Effector CD4-positive, alpha-beta T cell (primary cell): ENCODE measurements at regions not wholly inside any gene's neighbourhood (a gene's known extent, or its start where the extent isn't known, plus 50 kb on each side); places are given as distances from the start of the nearest gene placed in this dataset.
"Not testable (repeated sequence)": the region's sequence is repeated elsewhere in the genome, so short reads cannot be mapped to it uniquely, and the experiment has no call there.

Experiments used
- DNase-seq: peaks from one replicate; pipeline ENCODE4 v3.0.0-alpha.2; 2020

- no peak for DNase-seq
Measured at GRCh38 chr12:75754141-75754540, 242.7 kb upstream of the KRR1 start.

GRCh38 chr12:75751769-75752471 is 240.5 kb upstream of the KRR1 start:
- DNase-seq, result no peak

GRCh38 chr12:75750716-75751306 is 239.4 kb upstream of the KRR1 start:
- no peak for DNase-seq

- DNase-seq, result not testable (repeated sequence)
Measured at GRCh38 chr12:75748990-75749389, 237.6 kb upstream of the KRR1 start.

GRCh38 chr12:75748136-75748535 is 236.7 kb upstream of the KRR1 start:
- no peak for DNase-seq

GRCh38 chr12:75747572-75748021 is 236.2 kb upstream of the KRR1 start:
- DNase-seq, result no peak

- no peak for DNase-seq
Measured at GRCh38 chr12:75746621-75747020, 235.2 kb upstream of the KRR1 start.

GRCh38 chr12:75744607-75745256 is 233.3 kb upstream of the KRR1 start:
- DNase-seq, result no peak

GRCh38 chr12:75742961-75743360 is 231.6 kb upstream of the KRR1 start:
- DNase-seq, result no peak

GRCh38 chr12:75742048-75742447 is 230.6 kb upstream of the KRR1 start:
- DNase-seq, result no peak

- DNase-seq, result no peak
Measured at GRCh38 chr12:75739912-75740311, 228.5 kb upstream of the KRR1 start.

- DNase-seq, result not testable (repeated sequence)
Measured at GRCh38 chr12:75739098-75739497, 227.7 kb upstream of the KRR1 start.

- no peak for DNase-seq
Measured at GRCh38 chr12:75738486-75738885, 227.1 kb upstream of the KRR1 start.

GRCh38 chr12:75735853-75736252 is 224.4 kb upstream of the KRR1 start:
- DNase-seq, result no peak

- DNase-seq, result no peak
Measured at GRCh38 chr12:75728826-75729225, 217.4 kb upstream of the KRR1 start.

GRCh38 chr12:75727577-75727976 is 216.2 kb upstream of the KRR1 start:
- no peak for DNase-seq

GRCh38 chr12:75725521-75726111 is 214.2 kb upstream of the KRR1 start:
- DNase-seq, result no peak

GRCh38 chr12:75724928-75725312 is 213.5 kb upstream of the KRR1 start:
- DNase-seq, result no peak

- DNase-seq, result no peak
Measured at GRCh38 chr12:75724307-75724927, 213.0 kb upstream of the KRR1 start.

- peak; percentile 13 for DNase-seq
Measured at GRCh38 chr12:75722714-75723200, 211.3 kb upstream of the KRR1 start.

- no peak for DNase-seq
Measured at GRCh38 chr12:75721796-75722195, 210.4 kb upstream of the KRR1 start.

- DNase-seq, result no peak
Measured at GRCh38 chr12:75720812-75721641, 209.6 kb upstream of the KRR1 start.
